ENCODE measurements at regions not wholly inside any gene's neighbourhood (a gene's known extent, or its start where the extent isn't known, plus 50 kb on each side); places are given as distances from the start of the nearest gene placed in this dataset.
"Not testable (repeated sequence)": the region's sequence is repeated elsewhere in the genome, so short reads cannot be mapped to it uniquely, and the experiment has no call there.

DNA sequence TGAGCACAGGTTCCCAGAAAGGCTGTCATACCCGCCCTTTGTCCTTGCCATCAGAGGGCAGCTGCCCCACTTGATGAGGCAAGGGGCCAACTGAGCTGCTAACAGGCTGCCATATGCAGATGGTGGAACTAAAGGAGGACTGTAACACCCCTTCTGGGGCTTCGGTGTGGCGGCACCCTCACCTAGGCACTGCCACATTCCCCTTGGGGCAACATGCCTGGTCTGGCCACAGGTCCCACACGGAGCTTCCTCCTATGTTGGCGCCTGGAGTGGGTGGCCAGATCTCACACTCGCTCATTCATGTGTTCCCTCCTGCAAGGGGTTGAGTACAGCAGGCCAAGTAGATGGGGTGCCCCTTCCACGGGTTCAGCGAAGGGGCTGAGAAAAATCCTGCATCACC is 777.4 kb upstream of the CHD1 start:
- no peak for DNase-seq

DNA sequence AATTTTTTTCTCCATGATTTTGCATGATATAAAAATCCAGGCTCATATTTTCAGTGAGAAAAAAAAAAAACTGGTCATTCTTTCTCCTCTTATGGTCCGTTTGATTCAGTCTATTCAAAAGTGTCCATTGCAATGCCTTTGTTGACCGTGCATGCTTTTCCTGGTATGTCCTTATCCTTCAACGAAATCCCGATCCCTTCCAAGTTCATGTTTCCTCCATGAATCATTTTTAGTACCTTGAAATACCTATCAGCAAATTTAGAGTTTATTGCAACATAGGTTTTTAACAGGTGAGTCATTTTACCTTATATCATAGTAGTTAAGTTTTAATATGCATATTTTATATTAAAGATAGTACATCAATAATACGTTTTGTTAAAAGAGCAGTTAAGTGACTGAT is 773.8 kb upstream of the CHD1 start:
- no peak for DNase-seq

DNA sequence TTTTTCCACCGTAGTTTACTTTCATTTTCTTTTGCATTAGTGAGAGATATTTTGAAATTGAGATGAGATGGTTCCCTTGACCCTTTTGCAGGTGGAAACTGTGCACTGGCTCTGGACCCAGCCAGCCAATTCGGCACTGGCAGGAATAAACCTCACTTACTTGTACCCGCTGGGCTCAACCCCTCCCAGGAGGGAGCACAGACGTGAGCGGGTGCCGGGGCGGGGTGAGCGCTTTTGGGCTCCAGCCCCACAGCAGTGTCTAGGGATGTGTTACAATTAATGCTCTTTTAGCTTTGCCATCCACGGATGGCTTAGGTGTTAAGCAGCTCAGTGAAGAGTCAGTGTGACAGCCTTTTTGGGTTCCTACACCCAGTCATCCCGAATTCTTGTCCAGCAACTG is 766.1 kb upstream of the CHD1 start:
- DNase-seq, result no peak

DNA sequence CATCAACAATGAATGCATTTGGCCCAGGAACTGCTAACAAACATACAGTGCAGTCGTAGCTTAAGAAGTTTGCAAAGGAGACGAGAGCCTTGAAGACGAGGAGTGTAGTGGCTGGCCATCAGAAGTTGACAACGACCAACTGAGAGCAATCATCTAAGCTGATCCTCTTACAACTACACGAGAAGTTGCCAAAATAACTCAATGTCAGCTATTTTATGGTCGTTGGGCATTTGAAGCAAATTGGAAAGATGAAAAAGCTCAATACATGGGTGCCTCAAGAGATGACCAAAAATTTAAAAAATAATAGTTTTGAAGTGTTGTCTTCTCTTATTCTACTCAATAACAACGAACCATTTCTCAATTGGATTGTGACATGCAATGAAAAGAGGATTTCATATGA is 757.7 kb upstream of the CHD1 start:
- no peak for DNase-seq

DNA sequence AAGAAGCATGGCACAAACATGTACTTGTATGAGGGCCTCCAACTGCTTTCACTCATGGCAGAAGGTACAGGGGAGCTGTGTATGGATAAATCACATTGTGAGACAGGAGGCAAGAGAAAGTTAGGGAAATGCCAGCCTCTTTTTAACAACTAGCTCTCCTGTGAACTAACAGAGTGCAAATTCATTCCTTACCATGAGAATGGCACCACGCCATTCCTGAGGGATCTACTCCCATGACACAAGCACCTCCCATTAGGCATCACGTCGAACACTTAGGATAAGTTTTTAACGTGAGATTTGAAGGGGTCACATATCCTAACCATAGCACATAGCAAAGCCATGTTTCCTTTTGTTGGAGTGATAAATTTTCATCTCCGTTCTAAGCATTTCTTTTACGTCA is 747.2 kb upstream of the CHD1 start:
- DNase-seq, result no peak

DNA sequence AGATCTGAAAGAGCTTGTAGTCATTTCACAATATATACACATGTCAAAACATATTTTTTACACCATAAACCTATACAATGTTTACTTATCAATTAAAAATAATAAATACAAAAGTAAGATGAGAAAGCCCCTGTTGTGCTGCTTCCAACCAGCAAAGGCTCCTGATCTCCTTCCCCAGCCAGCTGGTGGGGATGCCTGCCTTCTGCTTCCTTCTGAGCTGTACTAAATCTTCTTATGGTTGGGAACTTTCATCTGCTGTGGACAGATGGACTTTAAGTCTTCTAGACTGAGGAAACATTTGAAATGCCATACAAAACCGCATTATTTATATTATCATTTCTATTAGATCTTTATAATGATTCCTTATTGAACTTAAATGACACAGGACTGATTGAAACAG is 745.3 kb upstream of the CHD1 start:
- no peak for DNase-seq

DNA sequence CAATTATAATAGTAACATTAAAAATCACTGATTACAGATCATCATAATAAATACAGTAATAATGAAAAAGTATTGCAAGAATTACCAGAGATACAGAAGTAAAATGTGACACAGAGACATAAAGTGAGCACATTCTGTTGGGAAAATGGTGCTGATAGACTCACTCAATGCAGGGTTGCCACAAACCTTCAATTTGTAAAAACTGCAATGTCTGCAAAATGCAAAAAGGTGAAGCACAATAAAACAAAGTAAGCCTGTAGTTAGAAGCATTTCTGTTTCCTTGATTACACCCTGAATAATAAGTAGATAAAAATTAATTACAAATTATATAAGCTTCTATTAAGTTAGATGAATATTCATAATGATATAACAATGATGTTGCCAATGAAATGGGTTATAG is 736.2 kb upstream of the CHD1 start:
- DNase-seq, result no peak

DNA sequence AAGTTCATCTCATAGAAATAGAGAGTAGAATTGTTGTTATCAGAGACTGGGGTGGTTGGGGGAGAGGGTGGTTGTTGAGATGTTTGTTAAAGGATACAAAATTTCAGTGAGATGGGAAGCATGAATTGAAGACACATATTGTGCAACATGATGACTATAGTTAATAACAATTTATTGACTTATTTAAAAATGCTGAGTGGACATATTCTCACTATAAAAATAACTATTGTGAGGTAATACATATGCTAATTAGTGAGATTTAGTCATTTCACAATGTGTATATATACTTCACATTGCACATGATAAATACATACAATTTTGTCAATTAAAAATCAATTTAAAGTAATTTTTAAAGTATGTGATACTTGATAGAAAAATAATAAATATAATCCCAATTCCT is 722.5 kb upstream of the CHD1 start:
- DNase-seq, result no peak

DNA sequence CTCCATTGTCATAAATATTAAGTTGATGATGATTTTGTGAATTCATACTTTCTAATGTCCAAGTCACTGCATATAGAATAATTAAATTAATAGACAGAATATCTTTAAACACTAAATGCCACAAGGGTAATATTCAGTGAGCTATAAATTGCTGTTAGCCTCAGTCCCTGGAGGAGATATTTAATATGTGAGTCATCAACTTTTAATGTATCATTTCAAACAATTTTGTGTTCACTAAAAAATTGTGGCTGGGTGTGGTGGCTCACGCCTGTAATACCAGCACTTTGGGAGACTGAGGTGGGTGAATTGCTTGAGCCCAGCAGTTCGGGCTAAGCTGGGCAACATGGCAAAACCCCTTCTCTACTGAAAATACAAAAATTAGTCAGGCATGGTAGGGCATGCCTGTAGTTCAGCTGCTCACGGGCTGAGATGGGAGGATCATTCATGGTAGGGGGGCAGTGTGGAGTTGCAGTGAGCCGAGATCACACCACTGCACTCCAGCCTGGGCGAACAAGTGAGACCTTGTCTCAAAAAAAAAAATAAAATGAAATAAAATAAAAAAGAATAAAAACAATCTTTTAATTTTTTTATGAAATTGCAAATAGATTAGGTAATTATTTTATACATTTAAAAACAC is 717.3 kb upstream of the CHD1 start:
- no peak for DNase-seq

DNA sequence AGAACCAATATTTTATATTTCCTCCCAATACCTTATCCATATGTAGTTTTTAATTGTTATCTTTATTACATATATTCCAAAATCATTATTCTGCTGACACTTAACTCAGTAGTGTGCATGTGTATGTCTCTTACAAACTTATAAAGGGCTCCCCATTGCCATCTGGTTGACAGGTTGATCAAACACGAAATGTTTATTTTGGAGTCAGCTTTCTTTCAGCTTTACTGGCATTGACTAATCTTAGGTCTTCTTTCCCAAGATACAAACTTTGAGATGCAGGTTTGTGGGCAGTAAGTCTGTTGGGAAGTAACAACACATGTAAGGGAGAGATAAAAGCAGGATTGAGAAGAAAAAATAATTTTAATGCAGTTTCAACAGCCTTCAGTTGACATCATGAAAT is 716.0 kb upstream of the CHD1 start:
- no peak for DNase-seq

DNA sequence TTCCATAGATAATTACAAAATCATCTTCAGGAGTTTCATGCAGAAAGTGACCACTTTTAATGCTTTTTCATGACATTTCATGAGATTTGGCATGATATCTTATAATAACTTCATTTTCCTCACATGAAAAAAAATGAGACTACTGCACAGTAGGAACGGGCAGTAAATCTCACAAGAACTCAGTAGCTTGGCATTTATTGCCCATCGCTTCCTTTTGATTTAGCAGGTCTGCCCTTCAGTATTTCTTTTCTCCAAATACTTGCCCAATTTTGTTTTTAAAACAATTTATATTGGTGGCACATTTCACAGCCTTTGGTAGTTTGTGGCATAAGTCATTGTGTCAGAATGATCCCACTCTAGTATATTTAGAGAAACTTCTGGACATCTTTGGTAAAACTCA is 711.8 kb upstream of the CHD1 start:
- DNase-seq, result no peak

DNA sequence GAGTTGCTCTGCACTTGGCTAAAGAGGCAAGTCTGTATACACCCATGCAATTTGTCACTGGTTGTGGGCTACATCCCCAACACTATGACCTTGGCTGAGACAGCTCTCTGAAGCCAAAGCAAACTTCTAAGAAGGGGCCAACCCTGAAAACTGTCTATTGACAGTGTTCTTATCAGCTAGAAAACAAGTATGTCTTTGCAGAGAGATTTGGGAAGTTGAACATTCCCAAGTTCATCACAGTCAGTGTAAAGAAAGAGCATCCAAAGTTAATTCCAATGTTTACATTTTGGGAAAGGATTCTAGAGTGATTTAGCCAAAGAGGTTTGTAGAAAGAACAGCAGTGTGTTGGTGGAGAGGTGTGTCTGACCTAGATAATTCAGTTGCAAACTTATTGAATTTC is 711.1 kb upstream of the CHD1 start:
- no peak for DNase-seq

DNA sequence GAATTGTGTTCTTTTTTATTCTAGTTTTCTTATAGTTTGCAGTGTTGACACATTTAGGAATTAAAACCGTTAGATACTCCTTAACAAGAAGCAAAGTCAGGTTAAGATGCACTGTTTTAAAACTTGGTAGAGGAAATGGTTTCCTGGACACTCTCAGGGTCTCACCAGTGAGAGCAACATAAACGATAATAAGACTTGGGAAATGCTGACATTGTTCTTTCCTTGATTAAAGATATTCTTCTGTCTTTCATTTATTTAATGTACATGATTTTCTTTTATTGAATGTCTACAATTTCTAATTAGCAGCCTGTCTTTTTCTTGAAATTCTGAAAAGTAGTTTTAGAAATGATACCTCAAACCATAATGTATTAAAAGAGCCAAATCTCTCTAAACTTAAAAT is 707.9 kb upstream of the CHD1 start:
- no peak for DNase-seq

DNA sequence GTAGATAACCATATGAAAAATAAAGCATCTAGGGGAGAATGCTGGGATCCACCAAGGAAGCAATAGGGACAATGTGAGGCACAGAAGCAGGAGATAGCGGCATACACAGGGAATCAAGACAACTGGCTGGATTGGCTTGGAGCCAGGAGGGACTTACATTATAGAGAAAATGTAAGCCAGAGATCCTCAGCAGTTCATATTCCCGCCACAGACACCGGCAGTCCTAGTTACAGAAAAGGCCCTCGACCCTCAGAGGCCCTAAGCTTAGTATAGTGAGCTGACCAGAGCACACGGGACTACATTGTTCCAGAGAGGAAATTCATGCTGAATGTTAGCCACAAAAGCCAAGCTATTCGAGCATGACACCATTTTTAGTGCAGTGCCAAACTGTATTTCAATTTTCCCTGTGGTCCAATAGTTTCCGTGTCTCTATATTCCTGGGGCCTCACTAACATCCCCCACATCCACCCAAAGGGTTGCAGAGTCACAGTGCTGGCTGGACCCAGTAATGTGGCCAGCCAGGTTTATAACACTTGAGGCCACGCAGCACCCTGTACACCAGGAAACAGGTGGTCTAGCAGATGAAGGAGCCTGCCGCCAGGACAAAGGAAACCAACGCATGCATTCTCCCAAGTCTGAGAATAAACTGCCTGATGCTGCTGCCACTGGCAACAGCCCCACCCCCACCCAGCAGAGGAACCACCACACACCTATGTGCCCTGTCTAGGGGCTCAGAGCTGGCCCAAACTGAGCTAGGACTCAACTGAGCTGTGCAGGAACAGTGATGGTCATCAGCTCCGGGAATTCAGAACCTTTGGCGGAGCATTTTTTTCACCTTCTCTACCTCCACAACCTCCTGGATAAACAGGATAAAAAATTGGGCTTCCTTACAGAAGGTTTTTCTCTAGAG is 693.2 kb upstream of the CHD1 start:
- DNase-seq, result no peak

DNA sequence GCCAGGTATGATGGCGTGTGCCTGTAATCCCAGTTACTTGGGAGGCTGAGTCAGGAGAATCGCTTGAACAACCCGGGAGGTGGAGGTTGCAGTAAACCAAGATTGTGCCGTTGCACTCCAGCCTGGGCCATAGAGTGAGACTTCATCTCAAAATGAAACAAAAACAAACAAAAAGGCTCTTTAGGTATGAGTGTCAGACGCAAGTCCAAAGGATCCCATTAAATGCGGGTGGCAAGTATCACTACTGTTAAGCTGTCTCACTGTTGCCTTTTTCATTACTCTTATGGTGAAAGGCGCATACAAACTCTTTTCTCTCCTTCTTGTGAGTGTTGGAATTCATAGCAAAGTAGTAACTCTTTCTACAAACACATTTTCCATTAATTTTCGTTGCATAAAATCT is 688.5 kb upstream of the CHD1 start:
- DNase-seq, result no peak

DNA sequence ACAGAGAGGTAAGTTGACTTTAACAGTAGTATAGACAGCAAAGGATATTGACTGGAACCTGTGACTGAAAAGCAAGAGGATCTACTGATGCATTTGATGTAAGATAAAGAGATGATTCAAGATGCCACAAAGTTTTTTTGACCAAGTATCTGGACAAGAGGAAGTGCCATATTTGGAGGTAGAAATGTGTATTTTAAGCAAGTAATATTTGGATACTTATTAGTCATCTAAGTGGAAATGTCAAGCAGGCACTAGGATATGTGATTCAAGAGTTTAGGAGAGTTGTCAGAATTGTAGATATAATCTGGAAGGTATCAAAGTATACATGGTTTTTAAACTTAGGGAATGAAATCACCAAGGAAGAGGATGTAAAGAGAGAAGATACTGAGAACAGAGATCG is 686.1 kb upstream of the CHD1 start:
- no peak for DNase-seq

DNA sequence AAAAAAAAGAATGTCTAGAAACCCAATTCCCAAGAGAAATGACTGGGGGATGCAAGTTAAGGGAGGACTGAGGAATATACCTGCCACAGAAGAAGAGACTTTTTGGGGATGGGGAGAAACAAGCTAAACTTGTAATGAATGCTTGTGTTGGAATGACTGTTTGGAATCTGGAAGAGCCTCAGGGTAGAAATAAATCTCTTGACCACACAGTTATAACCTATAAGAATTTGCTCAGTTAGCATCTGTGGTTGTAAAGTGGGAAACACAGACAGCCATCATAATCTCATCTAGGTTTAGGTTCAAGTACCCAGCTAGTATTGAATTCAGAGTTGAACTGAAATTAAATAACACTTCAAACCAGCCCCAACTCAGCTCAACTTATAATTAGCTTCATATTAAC is 678.3 kb upstream of the CHD1 start:
- DNase-seq, result no peak

DNA sequence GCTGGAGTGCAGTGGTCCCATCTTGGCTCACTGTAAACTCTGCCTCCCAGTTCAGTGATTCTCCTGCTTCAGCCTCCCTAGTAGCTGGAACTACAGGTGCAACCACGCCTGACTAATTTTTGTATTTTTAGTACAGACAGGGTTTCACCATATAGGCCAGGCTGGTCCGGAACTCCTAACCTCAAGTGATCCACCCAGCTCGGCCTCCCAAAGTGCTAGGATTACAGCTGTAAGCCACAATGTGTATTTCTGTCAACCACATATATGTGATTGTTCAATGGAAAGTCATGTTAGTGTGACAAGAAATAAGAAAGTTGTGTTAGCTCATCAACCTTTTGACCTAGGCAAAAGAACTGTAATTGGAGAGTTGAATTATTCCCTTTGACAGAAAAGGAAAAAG is 677.1 kb upstream of the CHD1 start:
- no peak for DNase-seq

DNA sequence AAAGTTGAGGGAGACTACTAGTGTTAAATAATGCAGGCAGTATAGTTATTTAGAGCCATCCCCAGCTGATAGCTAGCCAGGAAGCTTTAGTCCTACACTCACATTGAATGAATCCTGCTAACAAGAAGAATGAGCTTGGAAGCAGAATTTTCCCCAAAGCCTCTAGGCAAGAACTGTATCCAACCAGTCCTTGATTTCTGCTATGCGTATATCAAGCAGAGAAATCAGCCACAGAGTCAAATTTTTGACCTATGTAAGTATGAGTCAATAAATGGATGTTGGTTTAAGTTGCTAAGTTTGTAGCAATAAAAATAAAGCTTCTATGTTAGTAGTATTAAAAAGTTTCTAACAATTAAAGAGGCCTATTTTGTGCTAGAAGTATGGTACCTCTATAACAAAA is 672.1 kb upstream of the CHD1 start:
- DNase-seq, result no peak

DNA sequence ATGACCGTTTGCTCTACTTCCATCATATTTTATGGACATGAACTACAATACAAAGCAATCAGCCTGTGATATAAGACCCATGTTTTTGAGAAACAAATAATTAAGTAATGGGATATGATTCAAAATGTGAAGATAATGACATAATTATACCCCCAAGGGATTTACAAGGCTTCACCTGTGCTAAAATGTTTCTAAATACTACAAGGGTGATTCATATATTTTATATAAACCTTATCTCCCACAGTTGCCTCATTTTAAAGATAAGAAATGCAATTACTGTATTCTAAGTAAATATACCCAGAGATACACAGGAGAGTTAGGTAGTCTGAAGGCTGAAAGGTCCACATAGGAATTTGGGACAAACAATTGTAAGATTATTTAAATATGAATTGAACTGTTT is 662.0 kb upstream of the CHD1 start:
- DNase-seq, result no peak

DNA sequence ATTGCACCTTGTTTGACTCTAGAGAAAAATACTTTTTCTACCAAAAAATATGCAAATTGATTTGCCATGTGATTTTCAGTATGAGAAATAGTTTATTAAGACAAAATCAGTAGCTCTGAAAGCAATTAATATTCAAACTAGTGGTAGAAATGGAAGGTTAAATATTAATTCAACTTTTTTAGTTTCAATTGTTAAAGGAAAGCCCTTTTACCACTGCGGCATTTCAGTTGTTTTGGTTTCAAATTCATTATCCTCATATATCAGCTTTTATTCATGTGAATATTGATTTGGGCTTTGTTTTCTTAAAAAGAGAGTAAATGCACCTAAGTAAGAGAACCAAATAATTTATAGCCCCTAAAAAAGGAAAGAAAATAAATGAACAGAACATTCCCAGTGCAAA is 660.6 kb upstream of the CHD1 start:
- no peak for DNase-seq

DNA sequence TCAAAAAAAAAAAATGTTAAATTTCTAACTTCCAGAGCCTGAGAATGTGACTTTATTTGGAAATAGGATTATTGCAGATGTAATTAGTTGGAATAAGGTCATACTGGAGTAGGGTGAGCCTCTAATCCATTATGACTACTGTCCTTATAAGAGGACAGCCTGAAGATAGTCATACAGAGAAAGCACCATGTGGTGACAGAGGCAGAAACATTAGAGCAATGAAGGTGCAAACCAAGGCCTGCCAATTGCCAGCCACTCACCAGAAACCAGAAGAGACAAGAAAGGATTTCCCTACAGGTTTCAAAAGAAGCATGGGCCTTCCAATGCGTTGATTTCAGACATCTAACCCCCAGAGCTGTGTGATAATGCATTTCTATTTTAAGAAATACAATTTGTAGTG is 659.2 kb upstream of the CHD1 start:
- no peak for DNase-seq

DNA sequence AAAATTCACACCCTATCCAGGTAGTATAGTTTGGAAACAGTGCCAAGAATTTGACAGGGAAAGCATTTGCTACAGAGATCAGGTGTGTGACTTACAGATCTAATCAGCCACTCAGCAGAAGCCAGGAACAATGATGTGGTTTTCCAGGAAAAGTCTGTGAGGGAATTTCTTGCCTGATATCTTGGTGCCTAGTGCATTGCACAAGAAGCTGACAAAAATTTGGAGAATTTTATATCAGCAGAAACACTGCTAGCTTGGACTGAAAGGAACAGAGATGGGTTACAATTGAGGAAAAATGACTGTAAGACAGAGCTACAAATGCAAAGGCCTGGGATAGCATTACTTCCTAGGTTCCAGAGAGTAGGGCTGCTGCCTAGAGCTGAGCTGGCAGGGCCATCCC is 658.1 kb upstream of the CHD1 start:
- DNase-seq, result no peak

DNA sequence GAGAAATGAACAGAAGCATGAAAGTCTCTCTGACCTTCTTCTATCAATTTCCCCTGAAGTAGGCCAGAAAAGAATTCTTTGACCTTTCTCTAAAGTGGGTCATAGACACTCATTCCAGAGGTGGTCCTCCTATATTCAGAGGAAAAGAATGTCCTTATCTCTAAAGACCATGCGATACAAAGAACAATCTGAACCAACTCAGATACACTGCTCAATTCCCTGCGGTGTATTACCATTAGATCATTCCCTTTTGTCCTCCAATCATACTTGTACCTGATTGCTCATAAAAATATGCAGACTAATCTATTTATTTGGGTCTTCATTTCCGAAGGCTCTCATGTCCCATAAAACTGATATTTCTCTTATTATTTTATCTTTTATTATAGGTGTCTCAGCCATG is 652.4 kb upstream of the CHD1 start:
- not testable (repeated sequence) for DNase-seq
